Gastroesophageal sphincter (tissue), 3 donors: ENCODE measurements at regions not wholly inside any gene's neighbourhood (a gene's known extent, or its start where the extent isn't known, plus 50 kb on each side); places are given as distances from the start of the nearest gene placed in this dataset.

Experiments
- POLR2A ChIP-seq, 2 donors: fragments of 450-650 bp; IDR thresholded peaks; one replicate each; pipeline ENCODE4 v1.6.1; 2017; ENCODE audit warnings: antibody characterized with exemption in 2 of 2, mild to moderate bottlenecking in 2 of 2, moderate library complexity in 1 of 2
- TF ChIP-seq, protein P1 (sequence below), 4 experiments: fragments of 200-600 bp in 2 of 4; fragments of 450-650 bp in 2 of 4; sonication (generic) in 1 of 4; IDR thresholded peaks; one replicate each; pipeline ENCODE4 v1.5.1; 2017 to 2019; ENCODE audit warnings: antibody characterized with exemption in 4 of 4, mild to moderate bottlenecking in 2 of 4, moderate library complexity in 2 of 4

GRCh38 chr17:71003736-71004135 is 834.4 kb downstream of the KCNJ2 start:
- TF ChIP-seq, protein P1, sequence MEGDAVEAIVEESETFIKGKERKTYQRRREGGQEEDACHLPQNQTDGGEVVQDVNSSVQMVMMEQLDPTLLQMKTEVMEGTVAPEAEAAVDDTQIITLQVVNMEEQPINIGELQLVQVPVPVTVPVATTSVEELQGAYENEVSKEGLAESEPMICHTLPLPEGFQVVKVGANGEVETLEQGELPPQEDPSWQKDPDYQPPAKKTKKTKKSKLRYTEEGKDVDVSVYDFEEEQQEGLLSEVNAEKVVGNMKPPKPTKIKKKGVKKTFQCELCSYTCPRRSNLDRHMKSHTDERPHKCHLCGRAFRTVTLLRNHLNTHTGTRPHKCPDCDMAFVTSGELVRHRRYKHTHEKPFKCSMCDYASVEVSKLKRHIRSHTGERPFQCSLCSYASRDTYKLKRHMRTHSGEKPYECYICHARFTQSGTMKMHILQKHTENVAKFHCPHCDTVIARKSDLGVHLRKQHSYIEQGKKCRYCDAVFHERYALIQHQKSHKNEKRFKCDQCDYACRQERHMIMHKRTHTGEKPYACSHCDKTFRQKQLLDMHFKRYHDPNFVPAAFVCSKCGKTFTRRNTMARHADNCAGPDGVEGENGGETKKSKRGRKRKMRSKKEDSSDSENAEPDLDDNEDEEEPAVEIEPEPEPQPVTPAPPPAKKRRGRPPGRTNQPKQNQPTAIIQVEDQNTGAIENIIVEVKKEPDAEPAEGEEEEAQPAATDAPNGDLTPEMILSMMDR (IDR thresholded peaks at IDR 0.05): no peak
- no peak for TF ChIP-seq POLR2A (IDR thresholded peaks at IDR 0.05)
